HG03521 (cell line): ENCODE measurements at regions not wholly inside any gene's neighbourhood (a gene's known extent, or its start where the extent isn't known, plus 50 kb on each side); places are given as distances from the start of the nearest gene placed in this dataset.

Experiments
- ATAC-seq: cut with Tn5 transposase; IDR thresholded peaks from one replicate; pipeline ENCODE4 v1.9.1; 2021; ENCODE audit warnings: mild to moderate bottlenecking, moderate library complexity; ENCODE audit not compliant: unreplicated experiment

DNA sequence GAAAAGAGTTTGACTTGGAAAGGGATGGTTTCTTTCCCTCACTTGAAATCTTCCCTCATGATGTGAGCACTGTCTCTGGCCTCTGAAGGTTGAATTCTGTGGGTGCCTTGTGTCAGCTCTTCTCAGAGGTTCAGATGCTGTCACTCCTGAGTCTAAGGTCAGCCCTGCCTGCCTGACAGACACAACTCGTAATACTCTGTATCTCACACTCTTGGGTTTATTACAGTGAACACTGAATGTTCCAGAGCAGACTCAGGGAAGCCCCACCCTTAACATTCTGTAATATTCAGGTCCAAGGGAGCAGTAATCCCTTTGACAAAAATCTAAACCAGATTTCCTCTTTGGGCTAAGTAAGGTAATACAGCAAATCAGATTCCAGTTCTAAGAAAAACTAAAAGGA is 837.8 kb downstream of the QKI start:
- ATAC-seq, result no peak

DNA sequence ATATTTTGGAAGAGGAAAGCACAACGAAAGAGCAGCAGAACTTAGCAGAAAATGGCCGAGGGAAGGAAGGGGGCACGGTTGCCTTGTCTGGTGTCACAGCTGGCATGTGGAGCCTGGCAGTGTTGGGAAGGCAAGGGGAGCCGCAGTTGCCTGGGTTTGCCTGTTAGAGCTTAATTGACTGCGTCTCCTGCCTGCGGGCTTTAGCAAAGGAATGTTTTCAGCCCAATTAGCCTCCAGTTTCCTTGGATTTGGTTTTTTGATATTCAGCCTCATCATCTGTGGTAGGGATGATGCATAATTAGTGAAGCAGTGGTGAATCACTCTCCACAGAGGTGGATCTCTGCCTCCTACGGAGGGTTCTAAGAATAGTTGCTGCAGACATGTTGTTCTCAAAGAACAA is 832.6 kb downstream of the QKI start:
- no peak for ATAC-seq

- no peak for ATAC-seq
Observed at GRCh38 chr6:164246082-164246481, 831.6 kb downstream of the QKI start.

- ATAC-seq, result no peak
Observed at GRCh38 chr6:164243949-164244348, 829.4 kb downstream of the QKI start.

- ATAC-seq, result no peak
Observed at GRCh38 chr6:164243012-164243610, 828.6 kb downstream of the QKI start.

GRCh38 chr6:164230804-164231203 is 816.3 kb downstream of the QKI start:
- no peak for ATAC-seq

GRCh38 chr6:164230259-164230658 is 815.7 kb downstream of the QKI start:
- no peak for ATAC-seq

- no peak for ATAC-seq
Observed at GRCh38 chr6:164229716-164230115, 815.2 kb downstream of the QKI start.

- no peak for ATAC-seq
Observed at GRCh38 chr6:164227952-164228522, 813.5 kb downstream of the QKI start.

- no peak for ATAC-seq
Observed at GRCh38 chr6:164216839-164217238, 802.3 kb downstream of the QKI start.

DNA sequence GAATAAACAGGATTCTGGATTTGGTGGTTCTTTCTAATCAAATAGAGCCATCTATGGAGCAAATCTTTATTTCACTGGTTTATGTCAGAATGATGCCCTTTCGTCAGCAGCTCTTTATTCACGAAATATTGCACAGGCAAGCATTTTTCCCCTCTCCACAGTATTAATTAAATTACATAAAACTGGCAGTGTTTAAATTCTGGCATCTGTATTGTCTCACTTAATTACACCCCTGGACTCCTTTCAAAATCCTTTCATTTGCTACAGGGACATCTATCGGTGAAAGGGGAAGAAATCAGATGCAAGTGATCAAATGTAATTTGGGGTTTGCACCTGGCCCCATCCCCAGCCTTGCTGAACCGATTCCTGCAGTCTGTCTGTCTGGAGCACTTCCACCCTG is 801.9 kb downstream of the QKI start:
- ATAC-seq, result no peak

- ATAC-seq, result no peak
Observed at GRCh38 chr6:164214066-164214465, 799.5 kb downstream of the QKI start.

DNA sequence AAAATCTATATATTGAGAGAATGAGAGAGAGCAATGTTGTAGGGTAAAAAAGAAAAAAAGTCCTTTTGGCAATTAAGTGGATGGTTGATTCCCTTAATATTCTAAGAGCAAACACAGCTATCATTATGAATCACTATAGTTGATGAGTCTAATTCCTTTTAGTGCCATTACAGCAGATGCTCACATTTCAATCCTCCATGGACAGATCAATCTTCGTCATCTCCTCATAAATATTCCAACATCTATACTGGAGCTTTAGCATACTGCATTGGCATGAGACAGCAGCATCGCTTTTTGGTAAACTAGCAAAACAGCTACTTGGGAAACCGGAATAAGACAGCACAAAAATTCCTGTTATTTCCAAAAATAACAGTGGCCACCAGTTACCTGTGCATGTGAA is 796.7 kb downstream of the QKI start:
- no peak for ATAC-seq

- ATAC-seq, result no peak
Observed at GRCh38 chr6:164210783-164211182, 796.3 kb downstream of the QKI start.

GRCh38 chr6:164210323-164210722 is 795.8 kb downstream of the QKI start:
- ATAC-seq, result no peak

- no peak for ATAC-seq
Observed at GRCh38 chr6:164208371-164208770, 793.9 kb downstream of the QKI start.

DNA sequence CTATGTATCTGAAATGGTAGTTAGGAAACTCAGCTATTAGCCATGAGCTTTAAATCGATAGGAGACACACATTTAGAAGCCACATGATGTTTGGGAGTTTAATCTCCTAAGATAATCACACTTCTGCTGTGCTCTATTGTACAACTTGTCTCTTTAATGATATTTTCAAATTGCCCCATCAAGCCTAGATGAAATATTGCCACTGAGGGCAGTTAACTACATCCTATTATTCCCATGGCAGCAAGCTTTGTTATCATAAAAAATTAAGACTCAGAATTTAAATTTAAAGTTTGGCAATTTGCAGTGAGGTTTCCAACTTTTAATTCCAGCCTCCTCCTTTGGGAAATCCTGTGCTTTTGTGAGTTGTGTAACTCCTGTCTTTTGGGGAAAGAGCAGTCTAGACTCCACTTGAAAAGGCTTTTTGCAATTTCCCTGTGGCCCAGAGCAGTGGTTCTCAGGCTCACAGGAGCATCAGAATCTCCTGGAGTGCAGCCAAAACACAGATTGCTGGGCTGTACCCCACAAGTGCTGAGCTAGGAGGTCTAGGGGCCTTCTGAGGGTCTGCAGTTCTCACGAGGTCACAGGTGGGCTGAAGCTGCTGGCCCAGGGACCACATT is 792.4 kb downstream of the QKI start:
- no peak for ATAC-seq

DNA sequence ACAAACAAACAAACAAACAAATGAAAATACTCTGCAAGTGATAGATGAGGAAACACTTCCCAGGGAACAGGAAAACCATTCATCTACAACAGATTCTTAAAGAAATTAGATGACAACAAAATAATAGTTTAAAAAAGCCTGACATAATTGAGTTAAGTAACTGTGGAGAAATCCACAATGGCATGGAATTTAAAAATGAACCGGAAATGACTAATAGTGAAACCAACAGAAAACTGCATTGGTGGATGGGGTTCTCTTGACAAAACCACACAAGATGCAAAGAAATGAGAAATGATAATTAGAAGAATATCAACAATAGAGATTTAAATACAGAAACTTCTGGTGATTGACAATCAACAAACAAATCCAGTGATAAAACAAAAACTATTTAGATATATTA is 785.6 kb downstream of the QKI start:
- ATAC-seq, result no peak

- no peak for ATAC-seq
Observed at GRCh38 chr6:164195942-164196281, 781.4 kb downstream of the QKI start.

GRCh38 chr6:164195278-164195941 is 780.9 kb downstream of the QKI start:
- no peak for ATAC-seq

DNA sequence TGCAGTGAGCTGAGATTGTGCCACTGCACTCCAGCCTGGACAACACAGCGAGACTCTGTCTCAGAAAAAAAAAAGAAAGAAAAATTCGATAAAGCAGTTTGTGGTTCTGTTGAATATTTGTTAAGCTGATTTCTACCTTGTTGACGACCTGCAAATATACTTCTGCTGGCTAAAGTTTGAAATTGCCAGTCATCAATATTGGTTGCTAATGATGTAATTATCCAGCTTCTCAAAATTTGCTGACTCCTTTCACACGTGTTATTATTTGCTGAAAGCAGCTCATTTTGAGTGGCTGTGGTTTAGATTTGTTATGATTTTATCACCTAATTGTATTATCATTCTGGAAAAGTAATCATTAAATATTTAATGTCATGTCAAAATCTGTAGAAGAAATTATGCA is 774.3 kb downstream of the QKI start:
- no peak for ATAC-seq

- no peak for ATAC-seq
Observed at GRCh38 chr6:164185471-164185871, 771.0 kb downstream of the QKI start.
